D721Med (cell line): ENCODE measurements at regions not wholly inside any gene's neighbourhood (a gene's known extent, or its start where the extent isn't known, plus 50 kb on each side); places are given as distances from the start of the nearest gene placed in this dataset.

ENCODE experiments used
- DNase-seq: peaks from one replicate; pipeline ENCODE4 v3.0.0; 2011; ENCODE audit warnings: low spot score; ENCODE audit not compliant: insufficient read length
- FAIRE-seq: peaks from 2 replicates; lab custom pipeline; 2011; peaks lifted over from hg19 to GRCh38; lab: Jason Lieb, UNC
- TF ChIP-seq, protein P1 (sequence below): IDR thresholded peaks from 2 replicates; pipeline ENCODE4 v1.5.1; 2012; ENCODE audit warnings: mild to moderate bottlenecking, control low read depth; ENCODE audit not compliant: insufficient read depth; ENCODE audit errors: missing control alignments

- TF ChIP-seq, protein P1, sequence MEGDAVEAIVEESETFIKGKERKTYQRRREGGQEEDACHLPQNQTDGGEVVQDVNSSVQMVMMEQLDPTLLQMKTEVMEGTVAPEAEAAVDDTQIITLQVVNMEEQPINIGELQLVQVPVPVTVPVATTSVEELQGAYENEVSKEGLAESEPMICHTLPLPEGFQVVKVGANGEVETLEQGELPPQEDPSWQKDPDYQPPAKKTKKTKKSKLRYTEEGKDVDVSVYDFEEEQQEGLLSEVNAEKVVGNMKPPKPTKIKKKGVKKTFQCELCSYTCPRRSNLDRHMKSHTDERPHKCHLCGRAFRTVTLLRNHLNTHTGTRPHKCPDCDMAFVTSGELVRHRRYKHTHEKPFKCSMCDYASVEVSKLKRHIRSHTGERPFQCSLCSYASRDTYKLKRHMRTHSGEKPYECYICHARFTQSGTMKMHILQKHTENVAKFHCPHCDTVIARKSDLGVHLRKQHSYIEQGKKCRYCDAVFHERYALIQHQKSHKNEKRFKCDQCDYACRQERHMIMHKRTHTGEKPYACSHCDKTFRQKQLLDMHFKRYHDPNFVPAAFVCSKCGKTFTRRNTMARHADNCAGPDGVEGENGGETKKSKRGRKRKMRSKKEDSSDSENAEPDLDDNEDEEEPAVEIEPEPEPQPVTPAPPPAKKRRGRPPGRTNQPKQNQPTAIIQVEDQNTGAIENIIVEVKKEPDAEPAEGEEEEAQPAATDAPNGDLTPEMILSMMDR: no peak
- DNase-seq (no peak), FAIRE-seq (no peak)
Observed at GRCh38 chr6:153405931-153406330, 274.8 kb upstream of the RGS17 start.

DNA sequence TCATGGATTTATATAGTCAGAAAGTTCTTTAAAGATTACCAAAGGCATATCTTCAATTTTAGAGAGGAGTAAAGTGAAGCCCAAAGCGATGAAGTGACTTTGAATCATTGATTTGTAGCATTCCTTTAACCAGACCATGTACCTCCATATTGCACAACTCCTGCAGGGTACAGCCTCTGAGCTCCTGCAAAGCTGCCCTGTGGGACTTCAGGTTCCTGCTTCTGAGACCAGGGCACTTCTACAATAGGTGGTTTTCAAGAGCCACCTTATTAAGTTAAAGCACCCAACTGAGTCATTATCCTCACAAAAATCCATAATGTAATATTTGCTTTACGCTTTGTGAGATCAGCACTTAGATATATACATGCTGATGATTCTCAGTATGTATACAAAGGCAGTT is 270.7 kb upstream of the RGS17 start:
- no peak for FAIRE-seq
- TF ChIP-seq, protein P1: no peak
- DNase-seq: no peak

- no peak for DNase-seq
- TF ChIP-seq, protein P1: no peak
- FAIRE-seq: no peak
Observed at GRCh38 chr6:153392156-153392555, 261.1 kb upstream of the RGS17 start.

- DNase-seq (no peak), FAIRE-seq (no peak)
- TF ChIP-seq, protein P1: no peak
Observed at GRCh38 chr6:153373869-153374268, 242.8 kb upstream of the RGS17 start.

- DNase-seq: no peak
- TF ChIP-seq, protein P1: no peak
- no peak for FAIRE-seq
Observed at GRCh38 chr6:153368131-153368530, 237.0 kb upstream of the RGS17 start.

- FAIRE-seq (no peak), DNase-seq (no peak)
- TF ChIP-seq, protein P1: no peak
Observed at GRCh38 chr6:153367021-153367420, 235.9 kb upstream of the RGS17 start.

- DNase-seq (no peak), FAIRE-seq (no peak)
- TF ChIP-seq, protein P1: no peak
Observed at GRCh38 chr6:153357391-153357790, 226.3 kb upstream of the RGS17 start.
